Caco-2 (cell line): ENCODE measurements at regions not wholly inside any gene's neighbourhood (a gene's known extent, or its start where the extent isn't known, plus 50 kb on each side); places are given as distances from the start of the nearest gene placed in this dataset.

Experiments
- BruUV-seq: library from RNA; stranded (reverse); fragments of 400-500 nt; replicated peaks from 2 replicates; lab custom pipeline; 2021; lab: Mats Ljungman, UMichigan
- CTCF ChIA-PET: fragments of 300-600 bp; sonication (Branson Sonifier 250); formaldehyde crosslinking; loops from one replicate; lab custom pipeline; 2022; ENCODE audit warnings: antibody characterized with exemption; lab: Charles Lee
- POLR2A ChIA-PET: fragments of 300-600 bp; sonication (Branson Sonifier 250); formaldehyde crosslinking; loops from one replicate; lab custom pipeline; 2022; ENCODE audit warnings: antibody characterized with exemption; lab: Charles Lee
- DNase-seq, 2 experiments: peaks; one replicate each; pipeline versions ENCODE4 v3.0.0 to v3.0.0-alpha.2; 2020 to 2022
- H3K27me3 ChIP-seq: replicated peaks from 2 replicates; pipeline ENCODE4 v1.6.0; 2011; ENCODE audit warnings: low read length; ENCODE audit not compliant: control insufficient read depth, insufficient read depth
- H3K36me3 ChIP-seq: 2 replicates; pipeline ENCODE4 v1.5.1; 2011; ENCODE audit warnings: low read length; ENCODE audit not compliant: control insufficient read depth, insufficient read depth
- H3K4me1 ChIP-seq: fragments of 250-450 bp; sonication (Bioruptor Pico); 2 replicates; pipeline ENCODE4 v1.5.1; 2020; ENCODE audit warnings: mild to moderate bottlenecking
- H3K4me3 ChIP-seq: 2 replicates; pipeline ENCODE4 v1.5.1; 2011; ENCODE audit warnings: low read depth, mild to moderate bottlenecking, control low read depth, low read length
- H3K9me3 ChIP-seq: fragments of 250-450 bp; sonication (Bioruptor Pico); 2 replicates; pipeline ENCODE4 v1.5.1; 2020; ENCODE audit warnings: mild to moderate bottlenecking, moderate library complexity
- H3K27ac Mint-ChIP-seq: one replicate; pipeline ENCODE4 v1.8.0; 2022; ENCODE audit warnings: mixed read lengths; ENCODE audit not compliant: unreplicated experiment
- H3K27me3 Mint-ChIP-seq: one replicate; pipeline ENCODE4 v1.8.0; 2022; ENCODE audit warnings: mixed read lengths; ENCODE audit not compliant: insufficient read depth, unreplicated experiment
- H3K36me3 Mint-ChIP-seq: one replicate; pipeline ENCODE4 v1.8.0; 2022; ENCODE audit warnings: mild to moderate bottlenecking, mixed read lengths; ENCODE audit not compliant: insufficient read depth, unreplicated experiment
- H3K4me1 Mint-ChIP-seq: one replicate; pipeline ENCODE4 v1.8.0; 2022; ENCODE audit warnings: low read depth, mixed read lengths; ENCODE audit not compliant: unreplicated experiment
- H3K4me3 Mint-ChIP-seq: one replicate; pipeline ENCODE4 v1.8.0; 2022; ENCODE audit warnings: mild to moderate bottlenecking, moderate library complexity, mixed read lengths; ENCODE audit not compliant: unreplicated experiment
- H3K9me3 Mint-ChIP-seq: one replicate; pipeline ENCODE4 v1.8.0; 2022; ENCODE audit warnings: mixed read lengths; ENCODE audit not compliant: unreplicated experiment
- CTCF ChIP-seq, 2 experiments: fragments of 200-600 bp in 1 of 2; IDR thresholded peaks; 1 replicate in 1 of 2; 2 replicates in 1 of 2; pipeline versions ENCODE4 v1.5.1 to v1.8.0; 2011 to 2022; ENCODE audit warnings: antibody characterized with exemption in 1 of 2, control low read depth in 1 of 2, inconsistent platforms in 1 of 2, low read depth in 1 of 2, low read length in 1 of 2, mild to moderate bottlenecking in 1 of 2, moderate library complexity in 1 of 2; ENCODE audit not compliant: insufficient read depth in 1 of 2, severe bottlenecking in 1 of 2, unreplicated experiment in 1 of 2
- intact Hi-C: fragments of 100-400 bp; cut with micrococcal nuclease; formaldehyde crosslinking; loops from one replicate; pipeline ENCODE4 v1.10.0; 2022; ENCODE audit not compliant: unreplicated experiment

GRCh38 chr4:174134361-174134760, 149.1 kb downstream of the FBXO8 start:
- intact Hi-C loops, result no loop called here
- Mint-ChIP-seq H3K9me3 (no peaks in the 10 kb centered on the region), H3K36me3 (no peaks in the 10 kb centered on the region), H3K4me3 (no peak overlapping the region), H3K27me3 (peaks cover 3% of the 10 kb centered on the region), H3K27ac (no peak overlapping the region), H3K4me1 (no peaks in the 10 kb centered on the region)
- no TSS peak for BruUV-seq
- Histone ChIP-seq H3K4me1 (no peaks in the 10 kb centered on the region), H3K27me3 (no peaks in the 10 kb centered on the region), H3K9me3 (no peaks in the 10 kb centered on the region), H3K4me3 (no peak overlapping the region), H3K36me3 (no peaks in the 10 kb centered on the region)
- POLR2A ChIA-PET, result no interaction called here
- TF ChIP-seq CTCF (IDR thresholded peaks at IDR 0.05; ENCODE audit: insufficient read depth in 1 of 2, low read depth in 1 of 2, low read length in 1 of 2, severe bottlenecking in 1 of 2, unreplicated experiment in 1 of 2), result no peak
- CTCF ChIA-PET, result no interaction called here
- no peak for DNase-seq

DNA sequence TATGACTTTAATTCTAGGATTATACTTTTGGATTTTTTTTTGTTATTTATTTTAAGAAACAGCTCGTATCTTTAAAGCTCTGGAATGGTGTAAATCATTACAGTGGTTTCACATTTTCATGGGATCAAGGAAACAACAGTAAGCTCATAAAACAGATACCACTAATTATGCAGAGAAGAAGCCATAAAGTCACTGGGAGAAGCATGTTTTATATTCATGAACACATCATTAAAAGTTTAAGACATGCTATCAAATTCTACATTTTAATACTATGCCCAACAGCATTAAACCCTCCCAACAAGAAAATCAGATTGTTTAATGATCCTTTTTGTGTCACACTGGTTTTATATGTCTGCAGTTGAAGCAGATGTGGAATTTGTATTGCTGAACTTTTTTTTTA, 149.9 kb downstream of the FBXO8 start:
- BruUV-seq, result no TSS peak
- Histone ChIP-seq H3K9me3 (no peaks in the 10 kb centered on the region), H3K36me3 (no peaks in the 10 kb centered on the region), H3K4me3 (no peak overlapping the region), H3K4me1 (no peaks in the 10 kb centered on the region), H3K27me3 (no peaks in the 10 kb centered on the region)
- Mint-ChIP-seq H3K27me3 (peaks cover 3% of the 10 kb centered on the region), H3K9me3 (no peaks in the 10 kb centered on the region), H3K27ac (no peak overlapping the region), H3K36me3 (no peaks in the 10 kb centered on the region), H3K4me3 (no peak overlapping the region), H3K4me1 (no peaks in the 10 kb centered on the region)
- intact Hi-C loops, result no loop called here
- DNase-seq, result no peak
- POLR2A ChIA-PET, result no interaction called here
- CTCF ChIA-PET, result no interaction called here
- TF ChIP-seq CTCF (IDR thresholded peaks at IDR 0.05; ENCODE audit: insufficient read depth in 1 of 2, low read depth in 1 of 2, low read length in 1 of 2, severe bottlenecking in 1 of 2, unreplicated experiment in 1 of 2), result no peak

GRCh38 chr4:174131901-174132300, 151.6 kb downstream of the FBXO8 start:
- no peak for TF ChIP-seq CTCF (IDR thresholded peaks at IDR 0.05; ENCODE audit: insufficient read depth in 1 of 2, low read depth in 1 of 2, low read length in 1 of 2, severe bottlenecking in 1 of 2, unreplicated experiment in 1 of 2)
- POLR2A ChIA-PET, result no interaction called here
- Mint-ChIP-seq H3K9me3 (no peaks in the 10 kb centered on the region), H3K36me3 (no peaks in the 10 kb centered on the region), H3K27me3 (peaks cover 3% of the 10 kb centered on the region), H3K4me3 (no peak overlapping the region), H3K27ac (no peak overlapping the region), H3K4me1 (peaks cover 8% of the 10 kb centered on the region)
- Histone ChIP-seq H3K9me3 (no peaks in the 10 kb centered on the region), H3K4me1 (peaks cover 6% of the 10 kb centered on the region), H3K36me3 (no peaks in the 10 kb centered on the region), H3K27me3 (no peaks in the 10 kb centered on the region), H3K4me3 (no peak overlapping the region)
- intact Hi-C loops, result no loop called here
- DNase-seq, result no peak
- CTCF ChIA-PET, result no interaction called here
- BruUV-seq, result no TSS peak
